WTC11 (cell line): ENCODE measurements at regions not wholly inside any gene's neighbourhood (a gene's known extent, or its start where the extent isn't known, plus 50 kb on each side); places are given as distances from the start of the nearest gene placed in this dataset.

Experiments used
- ATF3 ChIP-seq: sonication (generic); formaldehyde crosslinking; conservative IDR thresholded peaks from 2 replicates; pipeline ENCODE4 v1.8.1; 2022; ENCODE audit warnings: mild to moderate bottlenecking, missing genetic modification reagents
- CTCF ChIP-seq: fragments of 200-600 bp; IDR thresholded peaks from 2 replicates; pipeline ENCODE4 v1.8.0; 2022; ENCODE audit warnings: antibody characterized with exemption
- EMX1 ChIP-seq: fragments of 250-450 bp; sonication (Bioruptor Pico); IDR thresholded peaks from 2 replicates; pipeline ENCODE4 v1.8.0; 2021; ENCODE audit warnings: mild to moderate bottlenecking
- GABPB1 ChIP-seq: sonication (generic); formaldehyde crosslinking; IDR thresholded peaks from 2 replicates; pipeline ENCODE4 v1.8.1; 2023; ENCODE audit warnings: mild to moderate bottlenecking, missing genetic modification reagents
- GRHL2 ChIP-seq: fragments of 250-450 bp; sonication (Bioruptor Pico); IDR thresholded peaks from 2 replicates; pipeline ENCODE4 v1.8.0; 2022; ENCODE audit warnings: mild to moderate bottlenecking, moderate library complexity; ENCODE audit not compliant: insufficient replicate concordance, severe bottlenecking
- GTF2I ChIP-seq: fragments of 250-450 bp; sonication (Bioruptor Pico); conservative IDR thresholded peaks from 2 replicates; pipeline ENCODE4 v1.4.0; 2021; ENCODE audit warnings: mild to moderate bottlenecking
- NFYB ChIP-seq: sonication (generic); formaldehyde crosslinking; conservative IDR thresholded peaks from 2 replicates; pipeline ENCODE4 v1.8.0; 2022; ENCODE audit warnings: low read depth, missing genetic modification reagents
- NR1H2 ChIP-seq: sonication (generic); formaldehyde crosslinking; IDR thresholded peaks from 2 replicates; pipeline ENCODE4 v1.9.0; 2021; ENCODE audit warnings: mild to moderate bottlenecking, moderate library complexity, missing genetic modification reagents
- NR3C1 ChIP-seq: sonication (generic); formaldehyde crosslinking; conservative IDR thresholded peaks from 2 replicates; pipeline ENCODE4 v1.8.1; 2023; ENCODE audit warnings: low read depth, mild to moderate bottlenecking, missing genetic modification reagents
- SP1 ChIP-seq: sonication (generic); formaldehyde crosslinking; conservative IDR thresholded peaks from 2 replicates; pipeline ENCODE4 v1.8.1; 2022; ENCODE audit warnings: missing genetic modification reagents
- TCF7 ChIP-seq: sonication (generic); formaldehyde crosslinking; IDR thresholded peaks from 2 replicates; pipeline ENCODE4 v1.8.0; 2022; ENCODE audit warnings: mild to moderate bottlenecking, low read depth, missing genetic modification reagents, moderate library complexity
- TEAD4 ChIP-seq: sonication (generic); formaldehyde crosslinking; IDR thresholded peaks from 2 replicates; pipeline ENCODE4 v1.8.0; 2022; ENCODE audit warnings: mild to moderate bottlenecking, missing genetic modification reagents
- USF1 ChIP-seq: sonication (generic); formaldehyde crosslinking; IDR thresholded peaks from 2 replicates; pipeline ENCODE4 v1.8.0; 2022; ENCODE audit warnings: mild to moderate bottlenecking, missing genetic modification reagents
- TF ChIP-seq, protein P1 (sequence below): sonication (generic); formaldehyde crosslinking; IDR thresholded peaks from 2 replicates; pipeline ENCODE4 v1.8.0; 2022; ENCODE audit warnings: mild to moderate bottlenecking, missing genetic modification reagents

DNA sequence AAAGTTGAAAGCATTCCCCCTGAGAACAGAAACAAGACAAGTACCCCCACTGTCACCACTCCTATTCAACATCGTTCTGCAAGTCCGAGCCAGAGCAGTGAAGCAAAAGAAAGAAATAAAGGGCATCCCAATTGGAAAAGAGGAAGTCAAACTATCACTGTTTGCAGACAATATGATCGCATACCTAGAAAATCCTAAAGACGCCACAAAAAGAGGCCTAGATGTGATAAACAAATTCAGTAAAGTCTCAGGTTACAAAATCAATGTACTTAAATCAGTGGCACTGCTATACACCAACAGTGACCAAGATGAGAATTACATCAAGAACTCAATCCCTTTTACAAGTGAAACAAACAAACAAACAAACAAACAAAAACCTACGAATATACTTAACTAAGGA, 87.7 kb upstream of the COCH start:
- TF ChIP-seq USF1 (CRISPR knock-in tag): no peak
- TF ChIP-seq ATF3 (CRISPR knock-in tag): no peak
- no peak for TF ChIP-seq CTCF
- TF ChIP-seq EMX1 (CRISPR knock-in tag): no peak
- TF ChIP-seq, protein P1, sequence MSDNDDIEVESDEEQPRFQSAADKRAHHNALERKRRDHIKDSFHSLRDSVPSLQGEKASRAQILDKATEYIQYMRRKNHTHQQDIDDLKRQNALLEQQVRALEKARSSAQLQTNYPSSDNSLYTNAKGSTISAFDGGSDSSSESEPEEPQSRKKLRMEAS: no peak
- no peak for TF ChIP-seq NFYB (CRISPR knock-in tag)
- TF ChIP-seq NR3C1 (CRISPR knock-in tag): no peak
- no peak for TF ChIP-seq GTF2I
- TF ChIP-seq NR1H2 (CRISPR knock-in tag): no peak
- TF ChIP-seq SP1: no peak
- no peak for TF ChIP-seq GABPB1 (CRISPR knock-in tag)
- TF ChIP-seq TEAD4 (CRISPR knock-in tag): no peak
- TF ChIP-seq TCF7 (CRISPR knock-in tag): no peak
- TF ChIP-seq GRHL2 (CRISPR knock-in tag): no peak
